Immature natural killer cell (primary cell): ENCODE measurements at regions not wholly inside any gene's neighbourhood (a gene's known extent, or its start where the extent isn't known, plus 50 kb on each side); places are given as distances from the start of the nearest gene placed in this dataset.

Experiments
- DNase-seq, 3 donors: peaks; one replicate each; pipeline ENCODE4 v3.0.0; 2022; ENCODE audit warnings: mixed read lengths in 1 of 3
- H3K27ac Mint-ChIP-seq, 6 donors: one replicate each; pipeline ENCODE4 v1.8.0; 2020; ENCODE audit warnings: mixed read lengths in 6 of 6, mild to moderate bottlenecking in 5 of 6, inconsistent platforms in 4 of 6, moderate library complexity in 3 of 6
- H3K27me3 Mint-ChIP-seq, 3 donors: one replicate each; pipeline ENCODE4 v1.8.0; 2020 to 2021; ENCODE audit warnings: low read depth in 3 of 3, mild to moderate bottlenecking in 3 of 3, mixed read lengths in 3 of 3, moderate library complexity in 3 of 3, inconsistent platforms in 1 of 3
- H3K36me3 Mint-ChIP-seq, 3 donors: one replicate each; pipeline ENCODE4 v1.8.0; 2020; ENCODE audit warnings: mixed read lengths in 3 of 3, inconsistent platforms in 2 of 3, mild to moderate bottlenecking in 2 of 3
- H3K4me1 Mint-ChIP-seq, 2 donors: one replicate each; pipeline ENCODE4 v1.8.0; 2020; ENCODE audit warnings: inconsistent platforms in 2 of 2, mild to moderate bottlenecking in 2 of 2, mixed read lengths in 2 of 2, moderate library complexity in 1 of 2
- H3K4me3 Mint-ChIP-seq, 5 donors: one replicate each; pipeline ENCODE4 v1.8.0; 2020; ENCODE audit warnings: mild to moderate bottlenecking in 5 of 5, mixed read lengths in 5 of 5, inconsistent platforms in 3 of 5, moderate library complexity in 3 of 5
- H3K9me3 Mint-ChIP-seq, 6 donors: one replicate each; pipeline ENCODE4 v1.8.0; 2020; ENCODE audit warnings: mild to moderate bottlenecking in 6 of 6, mixed read lengths in 6 of 6, inconsistent platforms in 4 of 6, moderate library complexity in 3 of 6

DNA sequence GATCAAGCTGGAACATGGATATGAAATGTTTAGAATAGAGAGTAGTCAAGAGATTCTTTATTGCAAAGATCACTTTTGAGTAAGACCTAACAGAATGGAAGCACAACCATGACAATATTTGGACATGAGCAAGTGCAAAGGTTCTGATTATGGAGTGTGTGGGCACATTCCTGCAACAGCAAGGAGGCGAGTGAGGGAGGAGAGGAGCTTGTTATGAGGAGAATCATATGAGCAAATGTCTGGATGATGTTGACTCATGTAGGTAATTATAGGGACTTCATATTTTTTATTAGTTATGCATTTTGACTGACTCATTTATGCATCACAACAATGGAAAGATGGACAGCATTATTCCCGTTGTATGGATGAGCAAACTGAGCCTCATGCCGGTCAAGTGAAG is 100.8 kb upstream of the SLC35B3 start:
- H3K27ac Mint-ChIP-seq: no peak overlapping the region
- peaks cover 0 to 4% (median 0%) of the 10 kb centered on the region in 3 donors for H3K36me3 Mint-ChIP-seq
- H3K4me3 Mint-ChIP-seq: no peak overlapping the region
- peaks cover 0 to 2% (median 2%) of the 10 kb centered on the region in 3 donors for H3K27me3 Mint-ChIP-seq
- no peaks in the 10 kb centered on the region for H3K4me1 Mint-ChIP-seq
- no peak for DNase-seq
- peaks cover 4 to 45% (median 17%) of the 10 kb centered on the region in 6 donors for H3K9me3 Mint-ChIP-seq

DNA sequence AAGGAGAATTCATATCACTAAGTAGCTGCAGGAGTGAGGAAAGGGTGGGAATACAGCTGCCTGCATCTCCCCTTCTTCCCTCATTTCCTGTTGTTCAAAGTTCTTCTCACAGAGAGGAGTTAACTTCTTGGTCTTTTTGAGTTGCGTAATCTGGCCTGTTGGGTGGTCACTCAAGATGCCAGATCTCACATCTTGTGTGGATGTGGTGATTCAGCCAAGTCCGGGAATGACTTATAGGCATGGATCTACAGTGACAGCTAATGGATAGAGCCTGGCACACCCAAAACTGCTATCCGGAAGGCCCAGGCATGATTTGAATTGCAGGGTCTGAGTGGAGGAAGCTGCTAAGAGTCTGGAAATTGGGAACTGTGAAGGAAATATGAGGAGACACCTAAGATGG is 100.2 kb upstream of the SLC35B3 start:
- no peak overlapping the region for H3K4me3 Mint-ChIP-seq
- H3K9me3 Mint-ChIP-seq: peaks cover 3 to 39% (median 13%) of the 10 kb centered on the region in 6 donors
- no peaks in the 10 kb centered on the region for H3K4me1 Mint-ChIP-seq
- H3K27ac Mint-ChIP-seq: no peak overlapping the region
- no peak for DNase-seq
- H3K36me3 Mint-ChIP-seq: peaks cover 0 to 4% (median 0%) of the 10 kb centered on the region in 3 donors
- H3K27me3 Mint-ChIP-seq: peaks cover 0 to 2% (median 2%) of the 10 kb centered on the region in 3 donors

DNA sequence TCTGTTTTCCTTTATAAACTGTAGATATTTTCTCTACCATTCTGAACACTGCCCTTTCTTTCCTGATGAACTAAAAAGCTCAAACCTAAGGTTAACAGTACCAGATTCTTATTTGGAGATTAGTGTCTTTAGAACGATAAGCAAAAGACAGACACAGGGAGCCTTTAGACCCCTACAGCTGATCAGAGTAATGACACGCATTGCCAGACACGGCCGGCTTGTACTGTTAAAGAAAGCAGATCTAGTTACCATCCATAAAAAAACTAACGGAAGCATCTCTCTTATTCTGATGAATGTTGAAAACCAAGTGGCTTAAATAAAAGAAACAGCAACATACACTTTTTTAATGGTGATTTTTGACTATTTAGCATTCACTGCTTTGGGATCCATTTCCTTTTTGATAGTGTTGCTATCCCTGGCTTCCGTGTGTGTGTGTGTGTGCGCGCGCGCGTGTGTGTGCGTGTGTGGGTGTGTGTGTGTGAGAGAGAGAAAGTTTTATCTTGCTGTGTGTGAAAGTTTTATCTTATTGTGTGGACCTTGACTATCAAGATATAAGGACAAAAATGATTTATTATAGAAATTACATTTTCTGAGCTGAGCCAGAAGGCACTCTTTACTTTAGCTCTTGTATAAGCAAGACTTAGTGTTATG is 95.6 kb upstream of the SLC35B3 start:
- H3K9me3 Mint-ChIP-seq: peaks cover 0 to 32% (median 2%) of the 10 kb centered on the region in 6 donors
- no peaks in the 10 kb centered on the region for H3K36me3 Mint-ChIP-seq
- no peaks in the 10 kb centered on the region for H3K27me3 Mint-ChIP-seq
- DNase-seq: no peak
- H3K27ac Mint-ChIP-seq: no peak overlapping the region
- H3K4me1 Mint-ChIP-seq: no peaks in the 10 kb centered on the region
- H3K4me3 Mint-ChIP-seq: no peak overlapping the region

DNA sequence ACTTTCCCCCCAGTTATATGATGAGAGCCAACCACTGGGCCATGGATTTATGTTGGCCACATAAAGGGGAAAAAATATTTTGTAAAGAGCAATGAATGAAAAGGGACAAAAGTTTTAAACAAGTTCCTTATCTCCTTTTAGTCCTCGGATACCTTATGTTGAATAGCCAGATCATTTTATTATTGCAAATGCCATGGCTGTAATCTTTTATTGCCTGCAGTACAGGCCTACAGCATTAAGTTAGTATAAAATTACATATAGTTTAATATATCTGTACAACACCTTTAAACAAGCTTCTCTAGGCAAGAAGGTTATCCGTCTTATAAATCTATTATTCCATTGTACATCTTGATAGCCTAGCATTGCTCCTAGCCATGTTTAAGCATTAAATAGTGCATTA is 93.9 kb upstream of the SLC35B3 start:
- no peak overlapping the region for H3K4me3 Mint-ChIP-seq
- DNase-seq: no peak
- peaks cover 0 to 24% (median 3%) of the 10 kb centered on the region in 6 donors for H3K9me3 Mint-ChIP-seq
- no peaks in the 10 kb centered on the region for H3K36me3 Mint-ChIP-seq
- no peak overlapping the region for H3K27ac Mint-ChIP-seq
- H3K4me1 Mint-ChIP-seq: no peaks in the 10 kb centered on the region
- no peaks in the 10 kb centered on the region for H3K27me3 Mint-ChIP-seq

DNA sequence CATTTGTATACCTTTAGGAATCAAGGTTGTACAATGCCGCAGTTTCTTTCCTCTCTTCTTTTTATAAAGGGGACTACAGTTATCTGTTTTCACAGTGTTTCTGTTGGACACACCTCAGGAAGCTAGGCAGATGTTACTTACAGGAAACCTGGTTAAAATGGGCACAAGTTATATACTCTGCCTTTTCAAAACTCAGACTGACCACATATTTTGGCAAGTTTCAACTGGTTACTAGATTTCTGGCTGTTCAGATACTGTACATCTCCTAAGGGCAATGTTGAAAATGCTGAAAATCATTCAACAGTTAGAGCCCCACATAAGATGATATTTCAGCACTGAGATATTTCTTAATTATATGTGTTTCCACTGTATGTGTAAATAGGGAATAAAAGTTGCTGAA is 92.5 kb upstream of the SLC35B3 start:
- H3K9me3 Mint-ChIP-seq: peaks cover 0 to 26% (median 4%) of the 10 kb centered on the region in 6 donors
- no peak for DNase-seq
- no peak overlapping the region for H3K27ac Mint-ChIP-seq
- H3K36me3 Mint-ChIP-seq: no peaks in the 10 kb centered on the region
- no peak overlapping the region for H3K4me3 Mint-ChIP-seq
- no peaks in the 10 kb centered on the region for H3K4me1 Mint-ChIP-seq
- no peaks in the 10 kb centered on the region for H3K27me3 Mint-ChIP-seq

DNA sequence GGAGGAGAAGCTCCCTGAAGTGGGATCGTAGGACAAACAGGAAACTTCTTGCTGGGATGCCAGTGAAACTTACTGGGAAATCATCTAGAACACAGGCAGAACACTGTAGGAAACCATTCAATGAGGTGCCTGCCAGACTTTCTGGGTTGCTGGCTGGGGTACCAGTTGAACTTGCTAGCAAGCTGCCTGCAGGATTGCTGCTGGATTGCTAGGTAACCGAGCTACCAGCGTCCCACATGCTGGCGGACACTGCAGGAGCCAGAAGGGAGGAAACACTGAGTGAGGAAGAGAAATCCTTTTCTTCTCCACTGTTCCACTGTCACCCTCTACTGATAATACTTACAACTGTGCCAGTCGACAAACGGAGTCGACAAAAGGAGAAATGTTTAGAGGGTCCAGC is 91.3 kb upstream of the SLC35B3 start:
- Mint-ChIP-seq H3K36me3 (no peaks in the 10 kb centered on the region), H3K9me3 (peaks cover 0 to 32% (median 8%) of the 10 kb centered on the region in 6 donors), H3K27me3 (no peaks in the 10 kb centered on the region), H3K4me3 (no peak overlapping the region), H3K4me1 (no peaks in the 10 kb centered on the region), H3K27ac (no peak overlapping the region)
- no peak for DNase-seq

DNA sequence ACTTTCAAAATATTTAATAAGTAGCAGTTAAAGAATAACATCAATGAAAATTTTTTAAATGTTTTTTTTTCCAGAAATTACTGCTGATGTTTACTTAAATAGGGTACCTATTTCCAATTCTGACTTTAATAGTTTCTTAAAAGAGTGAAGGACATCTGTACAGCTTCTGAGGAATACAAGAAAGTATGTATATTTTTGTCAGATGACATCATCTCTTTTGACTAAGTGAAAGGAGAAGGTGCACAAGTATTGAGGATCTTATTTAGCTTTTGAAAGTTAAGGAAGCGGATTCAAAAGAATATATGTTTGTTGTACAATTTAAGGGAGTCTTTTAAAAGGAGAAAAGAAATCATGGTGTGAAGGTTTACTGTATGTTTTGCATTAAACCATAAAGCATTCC is 90.0 kb upstream of the SLC35B3 start:
- no peak overlapping the region for H3K27ac Mint-ChIP-seq
- H3K9me3 Mint-ChIP-seq: peaks cover 0 to 34% (median 10%) of the 10 kb centered on the region in 6 donors
- H3K36me3 Mint-ChIP-seq: peaks cover 0 to under 1% (median 0%) of the 10 kb centered on the region in 3 donors
- DNase-seq: no peak
- H3K4me3 Mint-ChIP-seq: no peak overlapping the region
- H3K4me1 Mint-ChIP-seq: no peaks in the 10 kb centered on the region
- no peaks in the 10 kb centered on the region for H3K27me3 Mint-ChIP-seq

DNA sequence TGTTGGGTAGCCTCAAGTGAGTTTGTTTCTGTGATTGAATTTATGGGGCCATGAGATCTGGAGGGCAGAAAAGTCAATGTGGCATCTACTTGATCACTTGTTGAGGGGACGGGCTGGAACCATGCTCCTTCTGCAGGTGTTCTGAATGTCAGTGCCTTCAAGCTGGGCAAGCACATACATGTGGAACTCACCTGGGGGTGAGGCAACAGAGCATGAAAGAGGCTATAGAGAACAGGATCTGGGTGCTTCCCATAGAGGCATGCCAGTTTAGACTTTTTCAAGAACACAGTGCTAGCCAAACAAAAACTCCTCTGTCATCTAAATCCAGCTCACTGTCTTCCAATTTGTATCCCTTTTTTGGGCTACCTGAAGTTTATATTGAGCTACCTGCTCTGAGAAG is 77.8 kb upstream of the SLC35B3 start:
- H3K9me3 Mint-ChIP-seq: peaks cover 0 to 11% (median 1%) of the 10 kb centered on the region in 6 donors
- H3K4me3 Mint-ChIP-seq: no peak overlapping the region
- H3K4me1 Mint-ChIP-seq: no peaks in the 10 kb centered on the region
- no peak overlapping the region for H3K27ac Mint-ChIP-seq
- peaks cover 0 to 2% (median 0%) of the 10 kb centered on the region in 3 donors for H3K27me3 Mint-ChIP-seq
- H3K36me3 Mint-ChIP-seq: no peaks in the 10 kb centered on the region
- DNase-seq: no peak

DNA sequence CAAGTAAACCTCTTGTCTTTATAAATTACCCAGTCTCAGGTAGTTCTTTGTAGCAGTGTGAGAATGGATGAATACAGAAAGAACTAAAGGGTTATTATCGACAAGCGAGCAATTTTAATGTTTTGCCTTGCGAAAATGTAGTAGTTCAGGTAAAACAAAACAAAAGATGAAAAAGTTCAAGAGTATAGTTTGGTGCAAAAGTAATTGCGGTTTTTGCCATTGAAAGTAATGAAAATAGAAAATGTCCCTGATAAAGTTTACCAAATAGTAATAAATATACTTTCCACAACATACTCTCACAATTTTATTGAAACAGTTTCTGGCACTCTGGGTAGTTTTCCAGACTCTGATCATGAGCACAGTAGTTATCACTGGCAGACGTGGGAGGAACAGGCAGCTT is 71.9 kb upstream of the SLC35B3 start:
- Mint-ChIP-seq H3K9me3 (peaks cover 0 to 21% (median 4%) of the 10 kb centered on the region in 6 donors), H3K4me3 (no peak overlapping the region), H3K27me3 (peaks cover 0 to 3% (median 0%) of the 10 kb centered on the region in 3 donors), H3K4me1 (no peaks in the 10 kb centered on the region), H3K27ac (no peak overlapping the region), H3K36me3 (no peaks in the 10 kb centered on the region)
- DNase-seq: no peak

DNA sequence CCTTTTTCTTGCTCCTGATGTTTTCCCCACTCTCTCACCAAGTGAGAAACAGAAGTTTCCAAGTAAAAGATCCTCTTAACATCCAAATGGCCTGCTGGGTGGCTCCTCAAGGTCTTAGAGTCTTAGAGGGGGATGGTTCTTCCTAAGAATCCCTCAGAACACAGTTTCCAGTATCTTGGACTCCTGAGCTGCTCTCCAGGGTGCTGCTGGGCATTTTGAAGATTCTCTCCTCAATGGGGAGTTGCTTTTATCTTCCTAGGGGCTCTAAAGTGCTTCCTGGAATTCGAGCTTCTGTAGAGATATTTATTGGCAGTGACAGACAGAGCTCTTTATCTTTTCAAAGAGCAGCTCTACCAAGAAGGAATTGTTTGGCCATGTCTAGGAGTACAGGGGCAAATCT is 70.8 kb upstream of the SLC35B3 start:
- no peaks in the 10 kb centered on the region for H3K4me1 Mint-ChIP-seq
- no peak for DNase-seq
- H3K27ac Mint-ChIP-seq: no peak overlapping the region
- no peak overlapping the region for H3K4me3 Mint-ChIP-seq
- no peaks in the 10 kb centered on the region for H3K36me3 Mint-ChIP-seq
- peaks cover 0 to 21% (median 4%) of the 10 kb centered on the region in 6 donors for H3K9me3 Mint-ChIP-seq
- H3K27me3 Mint-ChIP-seq: peaks cover 0 to 3% (median 0%) of the 10 kb centered on the region in 3 donors

DNA sequence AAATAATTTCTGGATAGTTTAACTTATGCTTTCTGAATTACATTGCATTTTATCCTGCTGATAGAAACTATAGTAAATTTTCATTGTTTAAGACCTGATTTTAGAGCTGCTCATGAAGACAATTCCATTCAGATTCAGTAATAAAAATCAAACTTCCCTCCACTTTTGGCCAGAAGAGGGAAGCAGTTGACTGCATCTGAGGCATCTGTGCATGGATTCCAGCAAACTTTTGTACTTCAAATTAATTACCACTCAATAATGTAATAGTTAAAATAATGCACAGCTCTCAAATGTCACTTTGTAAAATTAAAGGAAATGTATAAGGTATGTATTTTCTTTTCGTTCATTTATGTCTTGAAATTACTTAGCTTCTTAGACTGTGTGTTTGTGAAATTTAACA is 64.2 kb upstream of the SLC35B3 start:
- Mint-ChIP-seq H3K27me3 (peaks cover 0 to 1% (median 0%) of the 10 kb centered on the region in 3 donors), H3K27ac (no peak overlapping the region), H3K4me3 (no peak overlapping the region), H3K9me3 (peaks cover 0 to 11% (median 10%) of the 10 kb centered on the region in 6 donors), H3K4me1 (no peaks in the 10 kb centered on the region), H3K36me3 (no peaks in the 10 kb centered on the region)
- no peak for DNase-seq

DNA sequence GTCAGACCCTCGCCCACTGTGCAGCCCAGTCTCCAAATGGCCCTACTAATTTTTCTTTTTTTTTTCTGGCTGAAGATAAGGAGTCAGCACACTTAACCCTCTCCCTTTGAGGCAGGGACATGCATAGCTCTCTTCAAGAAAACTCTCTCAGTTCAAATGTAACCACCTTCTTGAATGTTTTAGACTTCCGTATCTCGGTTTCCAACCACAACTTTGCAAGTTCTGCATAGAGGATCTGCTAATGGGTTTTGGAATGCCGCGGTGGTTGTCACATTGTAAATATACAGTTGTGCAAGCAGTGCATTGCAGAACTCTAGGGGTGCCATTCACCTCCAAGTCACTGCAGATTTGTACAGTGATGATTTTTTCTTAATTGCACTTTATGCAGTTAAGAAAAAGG is 59.4 kb upstream of the SLC35B3 start:
- Mint-ChIP-seq H3K27me3 (peaks cover 0 to 2% (median 0%) of the 10 kb centered on the region in 3 donors), H3K4me1 (no peaks in the 10 kb centered on the region), H3K36me3 (no peaks in the 10 kb centered on the region), H3K9me3 (peaks cover 2 to 11% (median 7%) of the 10 kb centered on the region in 6 donors), H3K27ac (no peak overlapping the region), H3K4me3 (no peak overlapping the region)
- no peak for DNase-seq

DNA sequence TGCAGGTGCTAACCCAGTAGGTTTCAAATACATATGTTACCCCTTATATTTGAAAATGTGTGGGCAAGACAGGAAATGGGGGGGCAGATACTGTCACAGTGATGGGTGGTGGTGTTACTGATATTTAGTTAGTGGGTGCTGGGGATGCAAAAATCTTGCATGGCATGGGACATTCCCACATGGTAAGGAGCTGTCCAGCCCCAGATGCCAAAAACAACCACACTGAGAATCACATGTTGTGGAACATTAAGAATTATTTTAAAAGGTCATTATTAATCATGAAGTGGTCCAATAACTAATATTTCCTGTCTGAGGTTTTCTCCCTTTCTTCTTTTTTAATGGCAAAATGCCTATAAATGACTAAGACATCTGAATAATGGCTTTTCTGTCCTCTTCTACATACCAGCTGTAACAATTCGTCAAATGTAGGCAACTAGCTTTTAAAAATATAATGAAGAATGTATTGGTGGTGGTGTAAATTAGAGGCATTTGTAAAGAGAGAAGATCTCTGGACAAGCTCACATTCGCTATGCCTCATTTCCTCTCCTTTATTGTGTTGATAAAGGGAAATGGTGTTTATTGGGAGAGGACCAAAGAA is 57.3 kb upstream of the SLC35B3 start:
- no peak overlapping the region for H3K27ac Mint-ChIP-seq
- H3K9me3 Mint-ChIP-seq: peaks cover 0 to 9% (median 3%) of the 10 kb centered on the region in 6 donors
- no peak for DNase-seq
- H3K4me3 Mint-ChIP-seq: no peak overlapping the region
- peaks cover 0 to 2% (median 0%) of the 10 kb centered on the region in 3 donors for H3K27me3 Mint-ChIP-seq
- H3K4me1 Mint-ChIP-seq: no peaks in the 10 kb centered on the region
- H3K36me3 Mint-ChIP-seq: no peaks in the 10 kb centered on the region
